ENCODE measurements at regions not wholly inside any gene's neighbourhood (a gene's known extent, or its start where the extent isn't known, plus 50 kb on each side); places are given as distances from the start of the nearest gene placed in this dataset.

DNA sequence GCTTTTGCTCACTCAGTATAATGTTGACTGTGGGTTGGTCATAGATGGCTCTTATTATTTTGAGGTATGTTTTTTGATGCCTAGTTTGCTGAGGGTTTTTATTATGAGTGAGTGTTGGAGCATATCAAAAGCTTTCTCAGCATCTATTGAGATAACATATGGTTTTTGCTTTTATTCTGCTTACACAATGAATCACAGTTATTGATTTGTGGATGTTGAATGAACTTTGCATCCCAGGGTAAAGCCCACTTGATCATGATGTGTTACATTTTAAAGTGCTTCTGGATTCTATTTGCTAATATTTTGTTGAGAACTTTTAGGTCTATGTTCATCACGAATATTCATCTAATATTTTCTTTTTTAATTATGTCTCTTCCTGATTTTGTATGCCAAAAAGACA lies 1260.3 kb downstream of the TMEM121 start:
- in situ Hi-C loops (cut with MboI), result no loop called here
- no peak for TF ChIP-seq EZH2phosphoT487 (IDR thresholded peaks at IDR 0.05; ENCODE audit: insufficient read depth, low read depth)
- TF ChIP-seq EZH2 (IDR thresholded peaks at IDR 0.05; ENCODE audit: insufficient read depth, poor library complexity, severe bottlenecking), result no peak
- whole genome bisulfite sequencing, 2 experiments (ENCODE audit: low coverage in 1 of 2, low lambda C conversion rate in 2 of 2, missing lambda C conversion rate in 2 of 2), result 0% methylated on average over 1 of the region's 1 CpG

GRCh38 chr14:106787626-106788025 lies 1261.2 kb downstream of the TMEM121 start:
- in situ Hi-C loops (cut with MboI), result no loop called here
- Histone ChIP-seq H3K4me2 (ENCODE audit: unreplicated experiment) (no peak overlapping the region), H3K9ac (no peak overlapping the region), H3K4me3 (no peak overlapping the region), H3K79me2 (ENCODE audit: insufficient read depth) (no peaks in the 10 kb centered on the region), H3K9me2 (ENCODE audit: insufficient read depth) (no peaks in the 10 kb centered on the region), H3K36me3 (ENCODE audit: low read depth) (no peaks in the 10 kb centered on the region), H3K27me3 (replicated peaks; ENCODE audit: insufficient read depth) (no peaks in the 10 kb centered on the region), H3F3A (ENCODE audit: insufficient read depth) (no peaks in the 10 kb centered on the region), H3K9me3 (ENCODE audit: low read depth) (no peaks in the 10 kb centered on the region), H3K27ac (no peak overlapping the region), H4K20me1 (ENCODE audit: insufficient read depth) (no peaks in the 10 kb centered on the region), H2AFZ (no peak overlapping the region), H3K4me1 (ENCODE audit: insufficient read depth) (no peaks in the 10 kb centered on the region)
- TF ChIP-seq EZH2phosphoT487 (IDR thresholded peaks at IDR 0.05; ENCODE audit: insufficient read depth, low read depth), result no peak
- TF ChIP-seq EZH2 (IDR thresholded peaks at IDR 0.05; ENCODE audit: insufficient read depth, poor library complexity, severe bottlenecking), result no peak
- DNase-seq, result no peak
- WGBS, 2 experiments (ENCODE audit: low coverage in 1 of 2, low lambda C conversion rate in 2 of 2, missing lambda C conversion rate in 2 of 2), result 5 to 7% methylated on average over 2 of the region's 2 CpGs

More for the DNA sequence above, 1260.3 kb downstream of the TMEM121 start:
- Histone ChIP-seq H3K4me3 (no peak overlapping the region), H3K79me2 (ENCODE audit: insufficient read depth) (no peaks in the 10 kb centered on the region), H3K9ac (no peak overlapping the region), H2AFZ (no peak overlapping the region), H3K27ac (no peak overlapping the region), H3K9me2 (ENCODE audit: insufficient read depth) (no peaks in the 10 kb centered on the region), H3K27me3 (replicated peaks; ENCODE audit: insufficient read depth) (no peaks in the 10 kb centered on the region), H4K20me1 (ENCODE audit: insufficient read depth) (no peaks in the 10 kb centered on the region), H3K4me2 (ENCODE audit: unreplicated experiment) (no peak overlapping the region), H3K36me3 (ENCODE audit: low read depth) (no peaks in the 10 kb centered on the region), H3K4me1 (ENCODE audit: insufficient read depth) (no peaks in the 10 kb centered on the region), H3K9me3 (ENCODE audit: low read depth) (no peaks in the 10 kb centered on the region), H3F3A (ENCODE audit: insufficient read depth) (no peaks in the 10 kb centered on the region)
- DNase-seq, result no peak

DNA sequence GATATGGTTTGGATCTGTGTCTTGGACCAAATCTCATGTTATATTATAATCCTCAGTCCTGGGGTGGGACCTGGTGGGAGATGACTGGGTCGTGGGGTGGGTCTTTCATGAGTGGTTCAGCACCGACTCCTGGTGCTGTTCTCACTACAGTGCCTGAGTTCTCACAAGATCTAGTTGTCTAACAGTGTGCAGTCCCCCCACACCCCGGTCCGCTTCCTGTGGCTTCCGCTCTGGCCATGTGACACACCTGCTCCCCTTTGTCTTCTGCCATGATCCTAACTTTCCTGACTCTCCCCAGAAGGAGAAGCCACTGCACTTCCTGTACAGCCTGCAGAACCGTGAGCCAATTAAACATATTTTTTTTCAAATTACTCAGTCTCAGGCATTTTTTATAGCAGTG lies 1262.2 kb downstream of the TMEM121 start:
- H3K36me3 ChIP-seq (ENCODE audit: low read depth), result no peaks in the 10 kb centered on the region
- no peak overlapping the region for H2AFZ ChIP-seq
- no peaks in the 10 kb centered on the region for H3K9me3 ChIP-seq (ENCODE audit: low read depth)
- no peaks in the 10 kb centered on the region for H4K20me1 ChIP-seq (ENCODE audit: insufficient read depth)
- H3K79me2 ChIP-seq (ENCODE audit: insufficient read depth), result no peaks in the 10 kb centered on the region
- H3F3A ChIP-seq (ENCODE audit: insufficient read depth), result no peaks in the 10 kb centered on the region
- no peak overlapping the region for H3K27ac ChIP-seq
- no peak overlapping the region for H3K4me3 ChIP-seq
- no peaks in the 10 kb centered on the region for H3K27me3 ChIP-seq (replicated peaks; ENCODE audit: insufficient read depth)
- TF ChIP-seq EZH2phosphoT487 (IDR thresholded peaks at IDR 0.05; ENCODE audit: insufficient read depth, low read depth), result no peak
- no peak for TF ChIP-seq EZH2 (IDR thresholded peaks at IDR 0.05; ENCODE audit: insufficient read depth, poor library complexity, severe bottlenecking)
- 41 to 45% methylated on average over 6 of the region's 6 CpGs for WGBS, 2 experiments (ENCODE audit: low coverage in 1 of 2, low lambda C conversion rate in 2 of 2, missing lambda C conversion rate in 2 of 2)
- in situ Hi-C loops (cut with MboI), result no loop called here
- DNase-seq, result no peak
- H3K4me2 ChIP-seq (ENCODE audit: unreplicated experiment), result no peak overlapping the region
- H3K9me2 ChIP-seq (ENCODE audit: insufficient read depth), result no peaks in the 10 kb centered on the region
- no peaks in the 10 kb centered on the region for H3K4me1 ChIP-seq (ENCODE audit: insufficient read depth)
- no peak overlapping the region for H3K9ac ChIP-seq

DNA sequence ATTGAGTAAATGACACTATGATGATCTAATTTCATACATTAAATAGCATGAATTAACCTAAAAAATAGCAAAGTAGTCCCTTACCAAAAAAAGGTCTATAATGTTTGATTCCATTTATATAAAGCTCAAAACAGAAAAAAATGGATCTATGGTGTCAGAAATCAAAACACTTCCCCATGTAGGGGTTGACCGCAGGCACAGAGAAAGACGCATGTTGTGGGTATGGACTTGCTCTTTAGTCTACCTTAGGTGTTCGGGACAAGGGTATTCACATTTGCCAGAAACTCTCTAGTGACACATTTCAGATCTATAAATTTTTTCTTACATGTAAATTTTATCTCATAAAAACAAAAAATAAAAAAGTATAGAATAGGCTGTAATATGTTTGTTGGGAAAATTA lies 1262.9 kb downstream of the TMEM121 start:
- Histone ChIP-seq H3K27me3 (replicated peaks; ENCODE audit: insufficient read depth) (no peaks in the 10 kb centered on the region), H3K27ac (no peak overlapping the region), H3K9me2 (ENCODE audit: insufficient read depth) (no peaks in the 10 kb centered on the region), H3F3A (ENCODE audit: insufficient read depth) (no peaks in the 10 kb centered on the region), H3K4me3 (no peak overlapping the region), H2AFZ (no peak overlapping the region), H3K4me2 (ENCODE audit: unreplicated experiment) (no peak overlapping the region), H3K9me3 (ENCODE audit: low read depth) (no peaks in the 10 kb centered on the region), H3K79me2 (ENCODE audit: insufficient read depth) (no peaks in the 10 kb centered on the region), H3K4me1 (ENCODE audit: insufficient read depth) (no peaks in the 10 kb centered on the region), H3K9ac (no peak overlapping the region), H4K20me1 (ENCODE audit: insufficient read depth) (no peaks in the 10 kb centered on the region), H3K36me3 (ENCODE audit: low read depth) (no peaks in the 10 kb centered on the region)
- TF ChIP-seq EZH2 (IDR thresholded peaks at IDR 0.05; ENCODE audit: insufficient read depth, poor library complexity, severe bottlenecking), result no peak
- TF ChIP-seq EZH2phosphoT487 (IDR thresholded peaks at IDR 0.05; ENCODE audit: insufficient read depth, low read depth), result no peak
- no peak for DNase-seq
- 44 to 46% methylated on average over 3 of the region's 3 CpGs for WGBS, 2 experiments (ENCODE audit: low coverage in 1 of 2, low lambda C conversion rate in 2 of 2, missing lambda C conversion rate in 2 of 2)
- in situ Hi-C loops (cut with MboI), result no loop called here
